ENCODE measurements at regions not wholly inside any gene's neighbourhood (a gene's known extent, or its start where the extent isn't known, plus 50 kb on each side); places are given as distances from the start of the nearest gene placed in this dataset.

DNA sequence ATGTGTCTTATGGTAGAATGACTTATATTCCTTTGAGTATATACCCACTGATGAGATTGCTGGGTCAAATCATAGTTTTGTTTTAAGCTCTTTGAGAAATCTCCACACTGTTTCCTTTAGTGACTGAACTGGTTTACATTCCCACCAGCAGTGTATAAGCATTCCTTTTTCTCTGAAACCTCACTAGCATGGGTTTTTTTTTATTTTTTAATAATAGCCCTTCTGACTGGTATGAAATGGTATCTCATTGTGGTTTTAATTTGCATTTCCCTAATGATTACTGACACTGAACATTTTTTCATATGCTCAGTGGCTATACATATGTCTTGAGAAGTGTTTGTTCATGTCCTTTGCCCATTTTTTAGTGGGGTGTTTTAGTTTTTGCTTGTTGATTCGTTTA, 494.3 kb downstream of the SQOR start:
- Mint-ChIP-seq H3K4me1 (no peaks in the 10 kb centered on the region), H3K4me3 (no peak overlapping the region), H3K36me3 (no peaks in the 10 kb centered on the region), H3K27me3 (peaks cover 0 to 3% of the 10 kb centered on the region in 2 donors), H3K27ac (no peak overlapping the region), H3K9me3 (peaks cover 0 to 15% (median 10%) of the 10 kb centered on the region in 8 donors)
- intact Hi-C loops (cut with micrococcal nuclease): no loop called here
- DNase-seq: no peak
- H3K4me3 ChIP-seq (ENCODE audit: low read length in 2 of 2): no peak overlapping the region
- no peak overlapping the region for H3K27ac ChIP-seq (ENCODE audit: low read depth, low read length)
- no peaks in the 10 kb centered on the region for H3K4me1 ChIP-seq (ENCODE audit: insufficient read depth, low read length)
- H3K36me3 ChIP-seq (ENCODE audit: insufficient read depth, low read length): no peaks in the 10 kb centered on the region
- no peaks in the 10 kb centered on the region for H3K9me3 ChIP-seq (ENCODE audit: control insufficient read depth in 1 of 2, low read length in 2 of 2)
- POLR2A ChIA-PET (ENCODE audit: partially characterized antibody): no interaction called here
- CTCF ChIA-PET (ENCODE audit: partially characterized antibody): no interaction called here
- no peaks in the 10 kb centered on the region for H3K27me3 ChIP-seq (ENCODE audit: insufficient read depth, low read length)

DNA sequence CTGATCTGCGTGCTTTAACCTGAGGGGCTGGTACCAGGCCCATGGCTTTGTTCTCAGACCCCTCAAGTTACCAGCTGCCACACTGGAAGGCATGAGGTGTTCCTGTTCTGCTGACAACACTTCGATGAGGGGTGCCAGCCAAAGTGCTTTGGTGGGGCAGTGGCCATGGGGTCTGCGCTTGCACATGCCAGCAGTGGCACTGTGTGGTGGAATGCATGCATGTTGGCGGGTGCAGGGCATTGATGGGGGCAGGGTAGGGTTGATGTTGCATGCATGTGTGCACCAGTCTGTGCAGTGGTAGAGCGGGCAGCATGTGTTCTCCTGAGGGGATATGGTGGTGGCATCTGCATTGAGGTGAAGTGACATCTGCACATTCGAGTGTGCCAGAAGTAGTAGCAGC, 497.0 kb downstream of the SQOR start:
- Mint-ChIP-seq H3K4me1 (no peaks in the 10 kb centered on the region), H3K27ac (no peak overlapping the region), H3K36me3 (no peaks in the 10 kb centered on the region), H3K27me3 (peaks cover 0 to 4% of the 10 kb centered on the region in 2 donors), H3K9me3 (peaks cover 0 to 27% (median 10%) of the 10 kb centered on the region in 8 donors), H3K4me3 (no peak overlapping the region)
- H3K36me3 ChIP-seq (ENCODE audit: insufficient read depth, low read length): no peaks in the 10 kb centered on the region
- no peak for DNase-seq
- ChIA-PET POLR2A (ENCODE audit: partially characterized antibody) (no interaction called here), CTCF (ENCODE audit: partially characterized antibody) (no interaction called here)
- intact Hi-C loops (cut with micrococcal nuclease): no loop called here
- H3K9me3 ChIP-seq (ENCODE audit: control insufficient read depth in 1 of 2, low read length in 2 of 2): no peaks in the 10 kb centered on the region
- H3K4me1 ChIP-seq (ENCODE audit: insufficient read depth, low read length): no peaks in the 10 kb centered on the region
- no peak overlapping the region for H3K4me3 ChIP-seq (ENCODE audit: low read length in 2 of 2)
- H3K27me3 ChIP-seq (ENCODE audit: insufficient read depth, low read length): no peaks in the 10 kb centered on the region
- no peak overlapping the region for H3K27ac ChIP-seq (ENCODE audit: low read depth, low read length)

DNA sequence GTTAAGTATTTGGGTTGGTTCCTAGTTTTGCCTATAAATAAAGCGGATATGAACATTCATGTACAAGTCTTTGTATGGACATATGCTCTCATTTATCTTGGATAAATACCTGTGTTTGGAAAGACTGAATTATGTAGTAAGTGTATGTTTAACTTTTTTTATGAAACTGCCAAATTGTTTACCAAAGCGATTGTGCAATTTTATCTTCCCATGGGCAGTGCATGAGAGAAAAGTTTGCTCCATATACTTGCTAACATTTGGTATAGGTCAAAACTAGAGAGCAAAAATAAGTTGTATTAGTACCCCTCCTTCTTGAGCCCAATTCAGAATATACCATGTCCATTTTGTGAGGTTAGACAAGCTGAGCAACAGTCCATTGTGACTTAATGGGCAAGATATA, 502.6 kb downstream of the SQOR start:
- no peak overlapping the region for H3K27ac ChIP-seq (ENCODE audit: low read depth, low read length)
- DNase-seq: no peak
- Mint-ChIP-seq H3K36me3 (no peaks in the 10 kb centered on the region), H3K4me3 (no peak overlapping the region), H3K9me3 (peaks cover 0 to 19% (median 4%) of the 10 kb centered on the region in 8 donors), H3K27ac (no peak overlapping the region), H3K4me1 (no peaks in the 10 kb centered on the region), H3K27me3 (peaks cover 0 to 2% of the 10 kb centered on the region in 2 donors)
- no peaks in the 10 kb centered on the region for H3K9me3 ChIP-seq (ENCODE audit: control insufficient read depth in 1 of 2, low read length in 2 of 2)
- ChIA-PET CTCF (ENCODE audit: partially characterized antibody) (no interaction called here), POLR2A (ENCODE audit: partially characterized antibody) (no interaction called here)
- no peaks in the 10 kb centered on the region for H3K27me3 ChIP-seq (ENCODE audit: insufficient read depth, low read length)
- H3K4me1 ChIP-seq (ENCODE audit: insufficient read depth, low read length): no peaks in the 10 kb centered on the region
- H3K36me3 ChIP-seq (ENCODE audit: insufficient read depth, low read length): no peaks in the 10 kb centered on the region
- no peak overlapping the region for H3K4me3 ChIP-seq (ENCODE audit: low read length in 2 of 2)
- intact Hi-C loops (cut with micrococcal nuclease): no loop called here

DNA sequence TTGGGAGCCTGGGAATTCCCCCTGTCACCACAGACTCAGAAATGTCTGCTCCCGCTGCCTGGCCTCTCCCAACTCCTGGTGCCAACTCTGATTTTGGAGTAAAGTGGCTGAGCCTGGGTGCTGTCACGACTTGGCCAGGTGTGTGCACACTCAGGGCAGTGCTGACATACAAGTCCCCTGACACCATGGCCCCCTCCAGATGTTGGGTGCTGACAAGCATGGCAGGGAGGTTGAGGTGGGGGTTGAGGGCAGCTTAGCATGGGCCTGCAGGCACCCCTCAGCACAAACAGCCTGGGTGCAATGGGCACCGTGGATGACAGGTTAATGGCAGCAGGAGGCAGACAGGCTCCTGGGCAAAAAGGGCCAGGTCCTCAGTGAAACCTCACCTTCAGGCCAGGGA, 511.2 kb downstream of the SQOR start:
- Histone ChIP-seq H3K4me3 (ENCODE audit: low read length in 2 of 2) (no peak overlapping the region), H3K27me3 (ENCODE audit: insufficient read depth, low read length) (no peaks in the 10 kb centered on the region), H3K4me1 (ENCODE audit: insufficient read depth, low read length) (no peaks in the 10 kb centered on the region), H3K27ac (ENCODE audit: low read depth, low read length) (no peak overlapping the region), H3K9me3 (ENCODE audit: control insufficient read depth in 1 of 2, low read length in 2 of 2) (peaks cover 0 to 7% of the 10 kb centered on the region in 2 donors), H3K36me3 (ENCODE audit: insufficient read depth, low read length) (no peaks in the 10 kb centered on the region)
- H3K36me3 Mint-ChIP-seq: no peaks in the 10 kb centered on the region
- intact Hi-C loops (cut with micrococcal nuclease): no loop called here
- no peaks in the 10 kb centered on the region for H3K27me3 Mint-ChIP-seq
- H3K27ac Mint-ChIP-seq: no peak overlapping the region
- ChIA-PET CTCF (ENCODE audit: partially characterized antibody) (no interaction called here), POLR2A (ENCODE audit: partially characterized antibody) (no interaction called here)
- H3K9me3 Mint-ChIP-seq: peaks cover 0 to 16% (median 7%) of the 10 kb centered on the region in 8 donors
- H3K4me3 Mint-ChIP-seq: no peak overlapping the region
- H3K4me1 Mint-ChIP-seq: no peaks in the 10 kb centered on the region
- DNase-seq: peak in 1 of 5 donors; percentile 29

DNA sequence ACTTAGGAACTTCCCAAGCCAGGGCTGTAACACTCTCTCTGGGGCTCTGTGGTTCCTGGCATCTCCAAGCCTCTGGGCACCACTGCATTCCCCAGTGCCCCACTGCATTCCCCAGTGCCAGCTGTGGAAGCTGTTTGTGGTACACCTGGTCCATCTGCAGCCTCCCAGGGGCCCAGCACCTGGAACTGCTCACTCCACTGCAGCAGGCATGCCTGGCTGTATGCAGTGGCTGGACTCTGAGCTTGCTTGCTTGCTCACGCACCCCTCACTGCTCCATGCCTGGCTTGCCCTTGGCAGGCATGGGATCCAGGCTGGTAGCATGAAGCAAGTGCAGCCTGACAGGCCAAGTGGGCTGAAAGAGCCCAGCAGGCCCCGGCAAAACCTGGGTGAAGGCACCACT, 512.1 kb downstream of the SQOR start:
- Mint-ChIP-seq H3K4me3 (no peak overlapping the region), H3K36me3 (no peaks in the 10 kb centered on the region), H3K9me3 (peaks cover 0 to 16% (median 8%) of the 10 kb centered on the region in 8 donors), H3K27ac (no peak overlapping the region), H3K27me3 (no peaks in the 10 kb centered on the region), H3K4me1 (no peaks in the 10 kb centered on the region)
- Histone ChIP-seq H3K4me1 (ENCODE audit: insufficient read depth, low read length) (no peaks in the 10 kb centered on the region), H3K4me3 (ENCODE audit: low read length in 2 of 2) (no peak overlapping the region), H3K27me3 (ENCODE audit: insufficient read depth, low read length) (no peaks in the 10 kb centered on the region), H3K9me3 (ENCODE audit: control insufficient read depth in 1 of 2, low read length in 2 of 2) (peaks cover 0 to 7% of the 10 kb centered on the region in 2 donors), H3K36me3 (ENCODE audit: insufficient read depth, low read length) (no peaks in the 10 kb centered on the region), H3K27ac (ENCODE audit: low read depth, low read length) (no peak overlapping the region)
- DNase-seq: no peak
- CTCF ChIA-PET (ENCODE audit: partially characterized antibody): no interaction called here
- intact Hi-C loops (cut with micrococcal nuclease): no loop called here
- POLR2A ChIA-PET (ENCODE audit: partially characterized antibody): no interaction called here

DNA sequence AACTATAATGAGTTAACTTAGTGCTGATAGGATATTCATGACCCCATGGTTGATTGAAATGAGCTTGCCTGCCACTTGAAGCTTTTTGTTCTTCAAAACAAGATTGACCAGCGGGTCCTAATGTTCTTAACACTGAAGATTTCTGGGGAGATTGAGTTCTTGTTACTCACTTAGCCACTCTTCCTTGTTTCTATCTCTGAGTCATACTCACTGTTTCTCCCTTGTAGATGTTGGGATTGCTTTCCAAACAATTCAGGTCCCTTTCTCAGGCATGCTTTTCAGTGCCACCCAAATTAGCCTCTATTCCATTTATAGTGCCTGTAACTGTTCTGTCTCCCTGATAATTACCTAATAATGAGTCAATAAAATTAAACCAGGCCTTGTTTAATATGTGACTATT, 517.0 kb downstream of the SQOR start:
- intact Hi-C loops (cut with micrococcal nuclease): no loop called here
- no peak overlapping the region for H3K4me3 Mint-ChIP-seq
- H3K27ac Mint-ChIP-seq: no peak overlapping the region
- ChIA-PET CTCF (ENCODE audit: partially characterized antibody) (no interaction called here), POLR2A (ENCODE audit: partially characterized antibody) (no interaction called here)
- no peaks in the 10 kb centered on the region for H3K9me3 ChIP-seq (ENCODE audit: control insufficient read depth in 1 of 2, low read length in 2 of 2)
- no peaks in the 10 kb centered on the region for H3K4me1 Mint-ChIP-seq
- no peaks in the 10 kb centered on the region for H3K27me3 Mint-ChIP-seq
- no peak overlapping the region for H3K4me3 ChIP-seq (ENCODE audit: low read length in 2 of 2)
- no peaks in the 10 kb centered on the region for H3K36me3 ChIP-seq (ENCODE audit: insufficient read depth, low read length)
- H3K9me3 Mint-ChIP-seq: peaks cover 0 to 10% (median 5%) of the 10 kb centered on the region in 8 donors
- H3K4me1 ChIP-seq (ENCODE audit: insufficient read depth, low read length): no peaks in the 10 kb centered on the region
- no peak overlapping the region for H3K27ac ChIP-seq (ENCODE audit: low read depth, low read length)
- H3K27me3 ChIP-seq (ENCODE audit: insufficient read depth, low read length): no peaks in the 10 kb centered on the region
- H3K36me3 Mint-ChIP-seq: no peaks in the 10 kb centered on the region
- DNase-seq: no peak

DNA sequence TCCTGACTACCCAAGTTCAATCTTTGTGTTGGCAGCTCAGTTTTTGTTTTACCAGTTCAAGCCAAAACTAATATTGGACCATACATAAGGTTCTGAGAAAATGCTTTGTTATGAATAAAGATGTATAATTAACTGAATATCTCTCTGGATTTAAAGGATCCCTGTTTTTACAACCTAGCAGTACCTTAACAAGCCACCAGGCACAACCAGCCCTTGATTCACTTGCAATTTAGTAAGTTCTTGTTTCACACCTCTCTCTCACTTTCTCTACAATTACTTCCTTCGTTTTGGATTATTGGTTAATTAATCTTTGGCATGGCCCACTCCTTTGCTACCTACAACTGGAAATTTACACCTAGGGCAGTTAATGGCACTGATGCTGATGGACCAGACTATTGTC, 531.9 kb downstream of the SQOR start:
- Histone ChIP-seq H3K4me3 (ENCODE audit: low read length in 2 of 2) (no peak overlapping the region), H3K9me3 (ENCODE audit: control insufficient read depth in 1 of 2, low read length in 2 of 2) (no peaks in the 10 kb centered on the region), H3K27ac (ENCODE audit: low read depth, low read length) (no peak overlapping the region), H3K4me1 (ENCODE audit: insufficient read depth, low read length) (no peaks in the 10 kb centered on the region), H3K36me3 (ENCODE audit: insufficient read depth, low read length) (no peaks in the 10 kb centered on the region), H3K27me3 (ENCODE audit: insufficient read depth, low read length) (no peaks in the 10 kb centered on the region)
- Mint-ChIP-seq H3K4me1 (no peaks in the 10 kb centered on the region), H3K27ac (no peak overlapping the region), H3K4me3 (no peak overlapping the region), H3K27me3 (no peaks in the 10 kb centered on the region), H3K9me3 (peaks cover 2 to 30% (median 10%) of the 10 kb centered on the region in 8 donors), H3K36me3 (no peaks in the 10 kb centered on the region)
- ChIA-PET CTCF (ENCODE audit: partially characterized antibody) (no interaction called here), POLR2A (ENCODE audit: partially characterized antibody) (no interaction called here)
- intact Hi-C loops (cut with micrococcal nuclease): no loop called here
- DNase-seq: no peak

DNA sequence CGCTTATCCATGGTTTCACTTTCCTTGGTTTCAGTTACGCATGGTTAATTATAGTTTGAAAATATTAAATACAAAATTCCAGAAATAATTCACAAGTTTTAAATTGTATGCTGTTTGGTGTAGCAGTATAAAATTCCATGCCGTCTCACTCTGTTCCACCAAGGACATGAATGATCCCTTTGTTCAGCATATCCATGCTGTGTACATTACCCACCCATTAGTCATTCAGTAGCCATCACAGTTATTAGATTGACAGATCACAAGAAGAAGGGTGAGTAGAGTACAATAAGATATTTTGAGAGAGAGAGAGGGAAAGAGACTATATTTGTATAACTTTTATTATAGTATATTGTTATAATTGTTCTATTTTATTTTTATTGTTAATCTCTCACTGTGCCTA, 535.5 kb downstream of the SQOR start:
- H3K4me3 ChIP-seq (ENCODE audit: low read length in 2 of 2): no peak overlapping the region
- H3K27me3 ChIP-seq (ENCODE audit: insufficient read depth, low read length): no peaks in the 10 kb centered on the region
- no peaks in the 10 kb centered on the region for H3K36me3 ChIP-seq (ENCODE audit: insufficient read depth, low read length)
- no peaks in the 10 kb centered on the region for H3K4me1 Mint-ChIP-seq
- peaks cover 0 to 34% (median 6%) of the 10 kb centered on the region in 8 donors for H3K9me3 Mint-ChIP-seq
- ChIA-PET POLR2A (ENCODE audit: partially characterized antibody) (no interaction called here), CTCF (ENCODE audit: partially characterized antibody) (no interaction called here)
- intact Hi-C loops (cut with micrococcal nuclease): no loop called here
- no peaks in the 10 kb centered on the region for H3K4me1 ChIP-seq (ENCODE audit: insufficient read depth, low read length)
- DNase-seq: no peak
- H3K27me3 Mint-ChIP-seq: no peaks in the 10 kb centered on the region
- H3K4me3 Mint-ChIP-seq: no peak overlapping the region
- no peaks in the 10 kb centered on the region for H3K9me3 ChIP-seq (ENCODE audit: control insufficient read depth in 1 of 2, low read length in 2 of 2)
- no peak overlapping the region for H3K27ac Mint-ChIP-seq
- H3K36me3 Mint-ChIP-seq: no peaks in the 10 kb centered on the region
- no peak overlapping the region for H3K27ac ChIP-seq (ENCODE audit: low read depth, low read length)
